ENCODE measurements at regions not wholly inside any gene's neighbourhood (a gene's known extent, or its start where the extent isn't known, plus 50 kb on each side); places are given as distances from the start of the nearest gene placed in this dataset.
"Not testable (repeated sequence)": the region's sequence is repeated elsewhere in the genome, so short reads cannot be mapped to it uniquely, and the experiment has no call there.

DNA sequence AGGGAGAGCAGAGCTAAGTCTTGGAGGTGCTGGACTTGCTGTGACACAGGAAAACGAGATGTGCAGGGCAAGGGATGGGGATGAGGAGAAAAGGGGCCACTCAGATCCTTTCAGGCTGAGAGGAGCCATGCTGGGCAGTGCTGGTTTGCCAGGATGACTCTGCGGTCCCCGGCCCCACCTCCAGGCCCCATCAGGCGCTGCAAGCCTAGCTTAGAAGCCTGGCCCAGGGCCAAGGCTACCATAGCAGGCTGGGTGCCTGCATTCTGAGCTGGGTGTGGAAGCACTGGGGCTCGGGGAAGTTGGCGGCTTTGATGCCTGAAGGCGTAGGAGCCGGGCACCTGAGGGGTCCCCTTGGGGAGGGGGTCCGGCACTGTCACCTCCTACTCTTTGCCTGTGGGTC, 341.2 kb upstream of the USP9Y start:
- DNase-seq, result peak in 1 of 3 donors; percentile 0

DNA sequence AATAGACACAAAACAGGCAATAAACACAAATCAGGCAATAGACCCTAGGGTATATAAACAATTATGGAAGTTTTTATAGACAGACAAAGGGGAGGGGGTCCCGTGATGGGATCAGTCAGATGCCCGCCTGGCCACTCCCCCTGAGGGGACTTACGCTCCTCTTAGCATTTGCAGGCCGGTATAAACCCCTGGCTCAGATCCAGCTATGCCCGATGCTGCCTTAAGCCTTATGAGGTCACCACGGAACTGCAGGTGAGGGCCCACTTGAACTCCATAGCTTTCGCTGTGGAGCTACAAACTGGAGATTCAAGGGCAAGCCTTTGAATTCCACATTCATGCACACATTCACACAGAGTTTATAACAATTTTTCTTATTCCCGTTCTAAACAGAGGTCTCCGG, 340.5 kb upstream of the USP9Y start:
- no peak for DNase-seq

DNA sequence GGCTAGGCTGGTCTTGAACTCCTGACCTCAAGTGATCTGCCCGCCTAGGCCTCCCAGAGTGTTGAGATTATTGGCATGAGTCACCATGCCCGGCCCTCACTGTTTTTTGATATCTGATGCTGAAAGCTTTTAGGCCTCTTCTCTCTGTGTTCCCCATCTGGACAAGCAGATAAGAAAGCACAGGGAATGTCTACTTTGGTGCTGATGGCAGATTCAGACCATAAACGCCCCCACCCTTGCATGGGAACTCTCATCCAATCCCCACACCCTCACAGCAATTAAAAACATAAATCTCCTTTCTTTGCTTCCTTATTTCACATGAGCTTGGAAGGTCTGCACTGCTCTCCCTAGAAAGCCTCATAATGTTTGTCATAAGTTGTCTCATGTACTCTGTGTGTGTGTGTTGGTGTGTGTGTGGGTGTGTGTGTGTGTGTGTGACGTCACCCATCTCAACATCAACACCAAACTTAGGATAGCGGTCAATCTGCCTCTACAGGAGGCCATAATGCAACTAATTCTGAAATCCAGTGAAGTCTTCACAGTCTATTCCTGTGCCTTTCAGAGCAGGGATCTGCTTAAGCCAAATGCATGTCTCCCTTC, 335.6 kb upstream of the USP9Y start:
- DNase-seq, result no peak

DNA sequence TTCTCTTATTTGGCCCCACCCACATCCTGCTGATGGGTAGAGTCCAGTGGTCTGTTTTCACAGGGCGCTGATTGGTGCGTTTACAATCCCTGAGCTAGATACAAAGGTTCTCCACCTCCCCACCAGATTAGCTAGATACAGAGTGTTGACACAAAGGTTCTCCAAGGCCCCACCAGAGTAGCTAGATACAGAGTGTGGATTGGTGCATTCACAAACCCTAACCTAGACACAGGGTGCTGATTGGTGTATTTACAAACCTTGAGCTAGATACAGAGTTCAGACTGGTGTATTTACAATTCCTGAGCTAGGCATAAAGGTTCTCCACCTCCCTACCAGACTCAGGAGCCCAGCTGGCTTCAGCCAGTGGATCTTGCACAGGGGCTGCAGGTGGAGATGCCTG, 326.4 kb upstream of the USP9Y start:
- not testable (repeated sequence) for DNase-seq

DNA sequence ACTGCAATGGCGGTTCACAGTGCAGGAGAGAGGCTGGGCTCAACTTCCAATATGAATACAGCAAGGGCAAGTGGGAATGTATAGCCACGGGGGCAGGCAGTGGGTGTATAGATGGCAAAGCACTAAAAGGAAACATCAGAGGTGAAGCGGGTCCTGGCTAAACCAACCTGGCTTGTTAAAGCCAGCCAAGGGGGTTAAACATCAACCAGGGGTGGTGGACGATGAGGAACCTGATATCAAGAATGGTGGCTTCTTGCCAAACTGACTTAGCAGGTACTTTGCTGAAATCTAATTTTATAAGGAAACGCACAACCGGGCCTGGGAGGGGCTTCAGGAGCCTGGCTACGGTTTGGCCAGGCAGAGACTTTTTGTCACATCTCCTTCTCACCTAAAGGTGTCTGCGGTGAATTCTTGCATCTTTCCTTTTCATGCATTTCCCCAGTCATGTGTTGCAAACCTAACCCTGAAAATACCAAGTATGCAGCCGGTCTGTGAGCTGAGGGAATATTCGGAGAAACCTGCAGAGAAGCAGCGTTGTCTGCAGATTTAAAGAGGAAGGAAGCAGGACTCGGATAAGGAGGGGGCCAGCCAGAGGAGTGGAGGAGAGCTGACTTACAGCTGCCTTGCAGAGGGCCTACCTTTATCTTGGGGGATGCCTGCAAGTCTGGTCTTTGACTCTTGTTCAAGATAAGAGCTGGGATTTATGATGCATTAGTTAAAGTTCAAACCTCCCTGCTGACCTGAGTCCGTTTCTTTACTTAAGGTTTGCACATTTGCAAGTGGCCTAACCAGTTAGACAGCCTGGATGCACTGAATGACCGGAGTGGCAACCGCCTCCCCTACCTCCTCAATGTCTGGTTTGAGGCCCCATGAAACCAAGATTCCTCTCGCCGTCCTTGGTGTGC, 309.1 kb upstream of the USP9Y start:
- DNase-seq, result not testable (repeated sequence)

DNA sequence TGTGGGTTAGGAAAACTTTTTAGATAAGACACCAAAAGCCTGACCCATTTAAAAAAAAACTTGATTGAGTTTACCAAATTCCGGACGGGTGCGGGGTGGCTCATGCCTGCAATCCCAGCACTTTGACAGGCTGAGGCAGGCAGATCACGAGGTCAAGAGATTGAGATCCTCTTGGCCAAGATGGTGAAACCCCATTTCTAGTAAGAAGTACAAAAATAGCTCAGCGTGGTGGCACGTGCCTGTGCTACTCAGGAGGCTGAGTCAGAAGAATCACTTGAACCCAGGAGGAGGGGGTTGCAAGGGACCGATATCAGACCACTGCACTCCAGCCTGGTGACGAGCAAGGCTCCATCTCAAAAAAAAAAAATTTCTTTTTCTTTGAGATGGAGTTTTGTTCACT, 307.8 kb upstream of the USP9Y start:
- no peak for DNase-seq

DNA sequence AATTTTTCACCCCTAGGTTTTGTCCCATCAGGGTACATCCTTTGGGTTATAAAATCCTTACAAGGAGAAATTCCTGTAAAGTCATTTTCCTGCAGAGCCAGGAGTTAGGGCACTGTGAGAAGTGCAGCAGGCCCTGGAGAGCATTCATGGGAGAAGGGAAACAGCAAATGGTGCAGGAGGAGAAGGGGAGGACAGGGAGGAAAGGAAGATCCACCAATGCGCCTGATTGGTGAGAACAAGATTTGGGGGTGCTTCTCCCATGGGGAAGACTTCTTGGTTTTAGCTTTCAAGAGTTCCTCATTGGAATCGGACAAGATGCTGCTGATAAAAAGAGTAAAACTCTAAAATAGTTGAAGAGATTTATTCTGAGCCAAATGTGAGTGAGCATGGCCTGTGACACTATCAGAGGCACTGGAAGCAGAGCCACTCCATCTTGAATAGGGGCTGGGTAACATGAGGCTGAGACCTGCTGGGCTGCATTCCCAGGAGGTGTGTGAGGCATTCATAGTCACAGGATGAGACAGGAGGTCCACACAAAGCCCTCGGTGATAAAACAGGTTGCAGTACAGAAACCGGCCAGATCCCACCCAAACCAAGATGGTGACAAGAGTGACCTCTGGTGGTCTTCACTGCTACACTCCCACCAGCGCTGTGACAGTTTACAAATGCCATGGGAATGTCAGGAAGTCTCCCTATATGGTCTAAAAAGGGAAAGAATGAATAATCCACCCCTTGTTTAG, 305.5 kb upstream of the USP9Y start:
- not testable (repeated sequence) for DNase-seq

DNA sequence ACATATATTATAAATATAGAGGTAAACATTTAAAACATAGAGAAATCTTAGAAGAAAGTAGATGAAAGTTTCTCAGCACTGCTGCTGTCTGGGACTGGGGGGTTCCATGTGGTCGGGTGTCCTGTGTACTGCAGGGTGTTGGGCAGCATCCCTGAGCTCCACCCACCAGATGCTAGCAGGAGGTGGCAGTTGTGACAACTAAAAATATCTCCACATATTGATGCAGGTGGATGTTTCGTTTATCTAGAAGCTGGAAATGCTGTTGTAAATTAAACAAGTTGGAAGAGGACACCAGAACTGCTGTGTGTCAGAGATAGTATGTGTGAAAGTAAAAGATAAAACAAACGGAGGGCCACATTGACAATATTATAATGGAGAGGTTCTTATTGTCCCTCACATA, 297.1 kb upstream of the USP9Y start:
- no peak for DNase-seq

DNA sequence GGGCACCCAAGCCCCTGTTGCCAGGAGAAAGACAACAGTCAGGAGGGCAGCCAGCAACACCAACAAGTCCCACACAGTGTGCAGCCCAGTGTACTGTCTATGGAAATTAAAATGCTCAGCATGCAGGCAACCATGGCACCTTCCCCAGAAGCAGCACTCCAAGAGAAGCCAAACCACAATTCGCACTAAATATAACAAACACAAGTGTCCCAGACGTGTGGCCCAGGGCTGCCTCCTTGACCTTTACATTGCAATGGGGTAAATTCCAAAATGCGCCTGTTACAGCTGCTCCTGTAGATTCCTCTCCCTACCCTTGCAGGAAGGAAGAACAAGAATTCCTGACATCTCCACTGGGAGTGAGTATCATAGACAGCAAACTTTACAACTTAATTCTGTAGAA, 292.8 kb upstream of the USP9Y start:
- no peak for DNase-seq

DNA sequence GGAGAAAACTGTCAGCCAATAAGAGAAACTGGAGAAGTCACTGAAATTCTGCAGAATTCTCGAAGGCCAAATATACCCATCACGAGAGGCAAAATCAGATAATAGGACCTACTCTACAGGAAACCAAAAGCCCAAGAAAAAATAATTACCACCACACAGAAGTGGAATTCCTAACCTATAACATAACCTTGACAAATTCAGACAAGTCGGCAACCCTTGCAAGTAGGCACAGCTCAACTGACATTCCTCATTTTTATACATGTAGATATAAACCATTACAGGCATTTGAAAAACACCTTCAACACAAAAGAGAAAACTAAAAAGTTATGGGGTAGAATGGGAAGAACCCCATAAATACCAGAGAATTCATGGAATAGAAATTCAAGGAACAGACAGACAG, 290.3 kb upstream of the USP9Y start:
- DNase-seq, result no peak

DNA sequence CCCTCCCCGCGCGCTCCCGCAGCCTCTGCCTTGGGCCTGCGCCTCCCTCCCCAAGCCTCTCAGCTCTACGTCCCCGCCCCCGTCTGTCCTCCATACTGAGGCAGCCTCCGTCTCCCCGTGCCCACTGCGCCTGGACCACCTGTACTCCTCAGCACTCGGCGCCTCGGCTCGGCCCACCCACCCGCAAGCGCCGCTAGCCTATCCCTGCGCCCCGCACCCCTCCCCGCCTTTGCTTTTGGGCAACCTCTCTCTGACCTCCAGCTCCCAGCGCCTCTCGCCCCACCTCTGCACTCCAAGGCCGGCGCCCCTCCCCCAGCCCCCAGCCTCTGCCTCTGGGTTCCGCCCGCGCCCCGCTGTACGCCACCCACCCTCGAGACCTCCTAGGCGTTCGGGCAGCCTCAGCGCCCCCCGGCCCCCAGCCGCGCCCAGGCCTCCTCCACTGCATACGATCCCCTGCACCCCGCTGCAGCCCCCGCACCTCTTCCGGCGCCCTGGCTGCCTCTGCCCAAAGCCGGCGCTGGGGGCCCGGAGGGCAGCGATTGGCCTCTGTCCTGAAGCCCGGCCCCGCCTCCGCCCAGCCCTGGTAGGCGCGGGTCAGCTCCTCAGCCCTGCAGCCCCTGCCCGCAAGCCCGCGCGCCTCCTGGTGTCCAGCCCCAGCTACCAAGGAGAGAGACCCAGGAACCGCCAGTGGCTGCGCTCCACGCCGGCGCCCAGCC, 279.8 kb upstream of the USP9Y start:
- peak in 2 of 3 donors; percentile 4 to 44 for DNase-seq

DNA sequence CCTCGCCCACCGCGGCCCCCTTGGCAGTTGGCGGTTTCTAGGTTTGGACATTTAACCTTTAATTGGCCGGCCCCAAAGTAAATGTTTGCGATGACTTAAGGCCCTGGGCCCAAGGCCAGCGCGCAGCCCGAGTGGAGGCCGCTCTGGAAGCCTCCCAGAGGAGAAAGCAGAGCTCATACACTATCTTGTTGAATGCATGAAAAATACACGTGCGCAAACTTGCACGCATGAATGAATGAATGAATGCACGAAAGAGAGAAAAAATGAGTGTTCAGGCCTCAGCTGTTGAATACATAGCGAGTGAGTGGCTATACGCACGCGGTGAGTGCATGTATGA, 279.3 kb upstream of the USP9Y start:
- DNase-seq, result no peak

DNA sequence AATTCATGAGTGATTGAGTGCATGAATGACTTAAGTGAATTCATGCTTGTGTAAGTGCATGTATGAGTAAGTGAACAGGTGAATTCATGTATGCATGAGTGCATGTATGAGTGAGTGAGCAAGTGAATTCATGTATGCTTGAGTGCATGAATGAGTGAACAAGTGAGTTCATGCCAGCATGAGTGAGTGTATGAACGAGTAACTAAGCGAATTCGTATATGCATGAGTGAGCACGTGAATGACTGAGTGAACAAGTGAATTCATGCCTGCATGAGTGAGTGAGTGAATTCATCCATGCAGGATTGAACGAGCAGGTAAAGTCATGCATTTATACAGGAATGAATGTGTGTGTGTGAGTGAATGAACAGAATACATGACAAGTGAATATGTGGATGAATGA, 278.5 kb upstream of the USP9Y start:
- no peak for DNase-seq

DNA sequence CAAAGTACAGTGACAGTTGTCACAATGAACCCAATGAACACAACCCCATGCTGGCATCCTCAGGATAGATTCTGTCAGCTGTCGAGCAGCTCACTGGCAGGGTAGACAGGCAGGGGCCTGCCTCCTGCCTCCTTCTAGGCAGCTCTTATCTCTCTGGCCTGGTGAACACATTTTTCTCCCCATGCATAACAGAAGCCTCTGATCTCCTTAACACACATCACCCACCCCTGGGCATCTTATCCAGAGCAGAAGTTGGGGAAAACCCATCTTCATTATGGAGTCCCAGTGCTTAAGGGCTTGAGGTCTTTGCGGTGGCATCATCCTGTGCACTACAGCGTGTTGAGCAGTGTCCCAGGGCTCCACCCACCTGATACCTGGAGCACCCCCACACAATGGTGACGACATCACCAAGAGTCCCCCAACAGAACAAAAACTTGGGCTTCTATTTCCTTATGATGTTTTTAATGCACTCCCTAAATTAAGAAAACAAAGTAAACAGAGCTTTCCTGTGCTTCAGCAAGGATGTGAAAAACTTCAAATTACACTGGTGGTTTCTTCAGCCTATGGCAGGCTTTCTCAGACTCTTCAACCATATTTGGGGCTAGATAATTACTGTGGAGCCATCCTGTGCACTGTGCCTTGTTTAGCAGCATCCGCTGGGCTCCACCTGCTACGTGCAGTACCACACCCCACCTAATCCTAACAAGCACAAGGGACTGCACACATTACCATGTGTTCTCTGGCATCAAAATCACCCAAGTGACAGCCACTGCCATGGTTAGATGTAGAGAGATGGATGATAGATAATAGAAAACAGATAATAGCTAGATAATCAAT, 277.4 kb upstream of the USP9Y start:
- DNase-seq, result no peak

DNA sequence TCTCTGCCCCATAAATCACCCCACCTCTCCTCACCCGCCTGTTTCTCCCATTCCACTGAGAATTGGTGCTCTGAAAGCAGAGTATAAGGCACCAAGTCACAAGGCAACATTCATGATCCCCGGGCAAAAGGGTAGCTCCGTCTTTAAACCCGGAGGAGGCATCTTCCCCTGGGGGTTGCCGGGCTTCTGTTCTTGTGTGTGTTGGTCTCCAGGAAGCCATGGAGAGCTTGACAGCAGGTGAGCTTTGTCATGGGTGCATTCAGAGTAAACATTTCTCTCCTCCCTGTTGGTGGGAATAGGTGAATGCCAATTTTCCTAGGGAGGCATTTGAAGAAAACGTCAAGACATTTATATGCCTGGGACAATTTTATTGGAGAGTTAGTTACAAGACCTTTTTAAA, 275.5 kb upstream of the USP9Y start:
- no peak for DNase-seq

DNA sequence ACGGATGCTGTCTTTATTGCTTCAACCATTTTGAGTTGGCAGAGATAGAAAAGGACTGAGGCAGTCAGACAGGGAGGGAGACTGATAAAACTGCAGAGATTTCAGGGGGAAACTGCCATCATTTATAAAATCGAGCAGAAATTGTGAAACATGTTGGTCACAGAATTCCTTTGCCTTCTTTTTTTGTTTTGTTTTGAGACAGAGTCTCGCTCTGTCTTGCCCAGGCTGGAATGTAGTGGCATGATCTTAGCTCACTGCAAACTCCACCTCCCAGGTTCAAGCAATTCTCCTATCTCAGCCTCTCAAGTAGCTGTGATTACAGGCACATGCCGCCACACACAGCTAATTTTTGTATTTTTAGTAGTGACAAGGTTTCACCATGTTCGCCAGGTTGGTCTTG, 273.7 kb upstream of the USP9Y start:
- no peak for DNase-seq

DNA sequence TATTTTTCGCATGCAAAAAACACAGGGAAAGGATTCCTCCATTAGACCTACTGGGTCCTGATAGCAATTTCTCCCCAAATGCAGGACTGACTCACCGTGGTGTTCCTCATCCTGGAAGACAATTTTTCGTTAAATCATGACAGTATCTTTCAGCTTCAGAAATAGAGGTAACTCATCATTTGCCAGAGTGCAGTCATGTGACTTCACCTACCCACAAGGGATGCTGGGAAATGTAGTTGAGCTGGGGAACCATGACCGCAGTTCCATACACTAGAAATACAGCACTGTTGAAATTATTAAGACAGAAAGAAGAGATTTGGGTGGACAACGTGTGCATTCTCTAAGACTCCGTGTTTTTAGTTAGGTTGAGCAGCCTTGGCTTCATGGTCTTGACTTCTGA, 269.5 kb upstream of the USP9Y start:
- DNase-seq, result no peak

DNA sequence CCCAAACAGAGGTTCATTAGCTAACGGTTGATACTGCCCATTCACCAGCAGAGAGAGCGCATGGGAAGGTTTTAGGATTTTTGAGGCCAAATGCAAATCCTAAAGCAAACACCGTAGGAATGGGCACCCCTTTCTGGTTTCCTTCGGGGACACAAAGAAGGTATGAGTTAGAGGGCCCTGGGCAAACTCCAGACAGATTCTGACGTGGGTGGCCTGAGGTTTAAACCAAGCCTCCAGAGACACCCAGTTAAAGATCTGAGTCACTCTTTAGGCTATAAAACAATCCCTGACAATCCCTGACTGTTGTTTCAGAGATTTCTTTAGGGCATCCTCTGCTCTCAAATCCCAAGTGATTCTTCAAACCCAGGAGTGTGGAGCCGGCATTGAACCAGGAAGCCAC, 262.2 kb upstream of the USP9Y start:
- DNase-seq, result not testable (repeated sequence)

DNA sequence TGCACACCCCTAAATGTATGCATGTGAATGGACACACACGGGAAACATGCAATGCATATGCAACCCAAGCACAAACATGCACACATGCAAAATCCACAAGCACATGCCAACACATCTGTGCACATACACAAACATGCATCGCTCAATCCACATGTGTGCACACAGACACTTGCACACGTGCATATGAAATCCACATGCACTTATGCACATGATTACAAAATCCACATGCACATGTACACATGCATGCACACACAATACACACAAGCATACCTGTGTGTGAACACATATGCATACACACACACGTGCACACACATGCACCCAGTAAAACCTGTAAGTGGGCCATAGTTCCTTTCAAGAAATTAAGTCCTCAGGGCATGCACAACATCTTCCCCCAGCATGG, 256.8 kb upstream of the USP9Y start:
- DNase-seq, result no peak

DNA sequence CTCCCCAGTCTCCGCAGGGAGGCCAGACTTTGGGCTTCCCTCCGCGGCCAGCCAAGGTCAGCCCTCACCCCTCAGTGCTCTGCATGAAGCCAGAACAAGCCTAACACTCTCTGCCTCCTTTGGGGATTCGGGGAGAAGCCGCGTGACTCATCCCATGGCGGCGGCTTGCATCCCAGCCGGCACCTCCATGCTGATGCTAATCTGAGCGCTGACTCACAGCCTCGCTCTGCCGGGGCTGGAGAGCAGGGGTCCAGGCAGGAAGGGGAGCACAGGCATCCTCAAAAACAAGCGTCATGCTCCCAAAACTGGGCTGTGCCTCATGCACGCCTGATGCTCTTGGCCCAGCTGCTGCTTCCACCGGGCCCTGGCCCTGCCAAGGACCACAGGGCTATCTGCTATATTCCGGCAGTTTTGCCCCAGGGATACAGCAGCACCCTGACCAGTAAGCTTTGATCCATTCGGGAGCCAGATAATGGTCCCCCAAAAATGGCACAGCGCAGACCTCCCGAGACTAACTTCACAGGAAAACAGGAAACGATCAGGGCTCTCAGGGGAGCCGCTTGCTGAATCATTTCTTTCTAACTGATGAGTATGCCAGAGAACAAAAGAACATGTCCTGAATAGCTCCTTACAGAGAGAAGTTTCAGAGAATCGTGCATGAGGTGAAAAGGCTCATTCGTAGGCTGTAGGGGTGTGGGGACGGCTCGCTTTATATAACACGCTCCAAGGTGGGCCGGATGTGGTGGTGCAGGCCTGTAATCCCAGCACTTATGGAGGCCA, 254.4 kb upstream of the USP9Y start:
- DNase-seq, result not testable (repeated sequence)

DNA sequence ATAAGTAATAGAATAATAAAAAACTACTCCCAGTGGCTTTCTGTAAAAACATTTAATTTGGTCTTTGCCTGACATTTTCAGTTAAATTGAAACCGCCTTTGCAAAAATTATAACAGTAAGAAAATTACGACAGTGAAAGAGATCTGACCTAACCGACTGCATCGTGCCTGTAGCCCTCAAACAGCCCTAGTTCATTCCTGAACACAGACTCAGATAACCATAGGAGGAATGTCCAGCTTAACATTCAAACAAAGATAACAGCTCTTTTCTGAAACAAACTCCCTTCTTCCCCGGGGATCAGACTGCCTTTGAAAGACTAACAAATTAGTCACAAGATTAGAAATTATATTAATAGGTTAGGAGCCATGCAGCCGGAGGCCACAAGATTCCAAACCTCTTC, 252.5 kb upstream of the USP9Y start:
- not testable (repeated sequence) for DNase-seq

All from muscle of back (tissue), 3 donors.